Mesendoderm (in vitro differentiated cells): ENCODE measurements at regions not wholly inside any gene's neighbourhood (a gene's known extent, or its start where the extent isn't known, plus 50 kb on each side); places are given as distances from the start of the nearest gene placed in this dataset.

ENCODE experiments used
- DNase-seq: peaks from one replicate; pipeline ENCODE4 v3.0.0; 2013
- H2AK5ac ChIP-seq: 2 replicates; pipeline ENCODE4 v1.6.1; 2013; ENCODE audit warnings: low read length, inconsistent platforms
- H2BK120ac ChIP-seq: 2 replicates; pipeline ENCODE4 v1.6.1; 2013; ENCODE audit warnings: low read depth, mild to moderate bottlenecking, low read length, moderate library complexity, mixed read lengths
- H2BK15ac ChIP-seq: replicated peaks from 2 replicates; pipeline ENCODE4 v1.6.1; 2013; ENCODE audit warnings: low read depth, mild to moderate bottlenecking, moderate library complexity
- H2BK5ac ChIP-seq: 2 replicates; pipeline ENCODE4 v1.6.1; 2013; ENCODE audit warnings: low read length, inconsistent platforms
- H3K18ac ChIP-seq: 2 replicates; pipeline ENCODE4 v1.6.1; 2013; ENCODE audit warnings: mild to moderate bottlenecking, low read length, mixed read lengths
- H3K23ac ChIP-seq: one replicate; pipeline ENCODE4 v1.6.1; 2013; ENCODE audit warnings: low read length
- H3K27ac ChIP-seq: 2 replicates; pipeline ENCODE4 v1.5.1; 2013; ENCODE audit warnings: low read depth, mild to moderate bottlenecking, inconsistent platforms, low read length, moderate library complexity
- H3K27me3 ChIP-seq: 2 replicates; pipeline ENCODE4 v1.6.1; 2013; ENCODE audit warnings: low read length, control low read depth, mild to moderate bottlenecking, inconsistent platforms; ENCODE audit not compliant: insufficient read depth, poor library complexity
- H3K36me3 ChIP-seq: 2 replicates; pipeline ENCODE4 v1.6.1; 2013; ENCODE audit warnings: low read length, inconsistent platforms; ENCODE audit not compliant: control insufficient read depth, insufficient read depth
- H3K4ac ChIP-seq: one replicate; pipeline ENCODE4 v1.6.1; 2013; ENCODE audit warnings: low read depth, mild to moderate bottlenecking, low read length, moderate library complexity
- H3K4me1 ChIP-seq: 2 replicates; pipeline ENCODE4 v1.6.1; 2013; ENCODE audit warnings: low read depth, low read length, inconsistent platforms; ENCODE audit not compliant: control insufficient read depth
- H3K4me2 ChIP-seq: 2 replicates; pipeline ENCODE4 v1.6.1; 2013; ENCODE audit warnings: low read length
- H3K4me3 ChIP-seq: 2 replicates; pipeline ENCODE4 v1.5.1; 2013; ENCODE audit warnings: mild to moderate bottlenecking, low read length
- H3K56ac ChIP-seq: one replicate; pipeline ENCODE4 v1.6.1; 2013; ENCODE audit warnings: low read length
- H3K79me1 ChIP-seq: 2 replicates; pipeline ENCODE4 v1.6.1; 2013; ENCODE audit warnings: low read length, inconsistent platforms
- H3K79me2 ChIP-seq: 2 replicates; pipeline ENCODE4 v1.6.1; 2013; ENCODE audit warnings: mild to moderate bottlenecking, low read length; ENCODE audit not compliant: control insufficient read depth, insufficient read depth
- H3K9ac ChIP-seq: 2 replicates; pipeline ENCODE4 v1.6.1; 2013; ENCODE audit warnings: low read length, inconsistent platforms
- H4K5ac ChIP-seq: one replicate; pipeline ENCODE4 v1.6.1; 2013; ENCODE audit warnings: low read length
- H4K8ac ChIP-seq: one replicate; pipeline ENCODE4 v1.6.1; 2013; ENCODE audit warnings: low read depth, mild to moderate bottlenecking, control low read depth, low read length, moderate library complexity
- WGBS: extraction: QIAGEN DNeasy Blood & Tissue Kit; methylation state at CpG from one replicate; pipeline ENCODE4 v1.1.7; 2013; ENCODE audit warnings: low lambda C conversion rate, missing lambda C conversion rate; ENCODE audit not compliant: insufficient coverage; ENCODE audit errors: extremely low coverage; 5-methylcytosine and 5-hydroxymethylcytosine counted together

GRCh38 chr6:56005426-56005825 lies 130.0 kb upstream of the BMP5 start:
- H3K4me1 ChIP-seq, result no peaks in the 10 kb centered on the region
- H2BK15ac ChIP-seq, result no peak overlapping the region
- H3K79me2 ChIP-seq, result no peaks in the 10 kb centered on the region
- no CpG with 5 or more reads among the region's 1 CpG for WGBS
- H3K18ac ChIP-seq, result no peak overlapping the region
- no peak overlapping the region for H2AK5ac ChIP-seq
- no peak overlapping the region for H3K27ac ChIP-seq
- no peak overlapping the region for H3K9ac ChIP-seq
- H3K79me1 ChIP-seq, result no peaks in the 10 kb centered on the region
- no peak overlapping the region for H4K5ac ChIP-seq
- H2BK5ac ChIP-seq, result no peak overlapping the region
- H3K23ac ChIP-seq, result no peak overlapping the region
- H3K36me3 ChIP-seq, result no peaks in the 10 kb centered on the region
- no peak overlapping the region for H3K4me3 ChIP-seq
- no peak overlapping the region for H3K56ac ChIP-seq
- no peak overlapping the region for H4K8ac ChIP-seq
- H3K4ac ChIP-seq, result no peak overlapping the region
- H2BK120ac ChIP-seq, result no peak overlapping the region
- no peak overlapping the region for H3K4me2 ChIP-seq
- H3K27me3 ChIP-seq, result no peaks in the 10 kb centered on the region
- DNase-seq, result no peak

GRCh38 chr6:56004426-56004825 lies 129.0 kb upstream of the BMP5 start:
- no CpG with 5 or more reads among the region's 2 CpGs for WGBS

GRCh38 chr6:56003616-56004015 lies 128.2 kb upstream of the BMP5 start:
- H3K23ac ChIP-seq, result no peak overlapping the region
- H3K18ac ChIP-seq, result no peak overlapping the region
- H2BK5ac ChIP-seq, result no peak overlapping the region
- H3K36me3 ChIP-seq, result no peaks in the 10 kb centered on the region
- H3K79me1 ChIP-seq, result no peaks in the 10 kb centered on the region
- no peaks in the 10 kb centered on the region for H3K79me2 ChIP-seq
- no peaks in the 10 kb centered on the region for H3K4me1 ChIP-seq
- no peak for DNase-seq
- H3K4me2 ChIP-seq, result no peak overlapping the region
- no CpG with 5 or more reads among the region's 2 CpGs for WGBS
- no peak overlapping the region for H3K9ac ChIP-seq
- no peak overlapping the region for H2BK15ac ChIP-seq
- no peak overlapping the region for H3K27ac ChIP-seq
- no peak overlapping the region for H3K56ac ChIP-seq
- H2BK120ac ChIP-seq, result no peak overlapping the region
- H4K8ac ChIP-seq, result no peak overlapping the region
- H3K4ac ChIP-seq, result no peak overlapping the region
- no peak overlapping the region for H4K5ac ChIP-seq
- H2AK5ac ChIP-seq, result no peak overlapping the region
- no peaks in the 10 kb centered on the region for H3K27me3 ChIP-seq
- no peak overlapping the region for H3K4me3 ChIP-seq

More at GRCh38 chr6:56004426-56004825, 129.0 kb upstream of the BMP5 start:
- H3K56ac ChIP-seq, result no peak overlapping the region
- no peak overlapping the region for H3K27ac ChIP-seq
- H3K4me2 ChIP-seq, result no peak overlapping the region
- DNase-seq, result no peak
- H3K4ac ChIP-seq, result no peak overlapping the region
- no peak overlapping the region for H2BK120ac ChIP-seq
- H4K5ac ChIP-seq, result no peak overlapping the region
- no peak overlapping the region for H2BK15ac ChIP-seq
- no peak overlapping the region for H3K4me3 ChIP-seq
- H2AK5ac ChIP-seq, result no peak overlapping the region
- no peaks in the 10 kb centered on the region for H3K4me1 ChIP-seq
- H3K79me1 ChIP-seq, result no peaks in the 10 kb centered on the region
- H3K9ac ChIP-seq, result no peak overlapping the region
- no peak overlapping the region for H3K18ac ChIP-seq
- H3K27me3 ChIP-seq, result no peaks in the 10 kb centered on the region
- no peaks in the 10 kb centered on the region for H3K79me2 ChIP-seq
- H3K36me3 ChIP-seq, result no peaks in the 10 kb centered on the region
- no peak overlapping the region for H2BK5ac ChIP-seq
- H4K8ac ChIP-seq, result no peak overlapping the region
- no peak overlapping the region for H3K23ac ChIP-seq

- no CpG with 5 or more reads among the region's 5 CpGs for WGBS
Measured at GRCh38 chr6:56002336-56002735, 126.9 kb upstream of the BMP5 start.

GRCh38 chr6:55998576-55998975 lies 123.2 kb upstream of the BMP5 start:
- H3K36me3 ChIP-seq, result no peaks in the 10 kb centered on the region
- no peak overlapping the region for H2BK5ac ChIP-seq
- no peak overlapping the region for H3K23ac ChIP-seq
- H3K4me1 ChIP-seq, result no peaks in the 10 kb centered on the region
- H4K8ac ChIP-seq, result no peak overlapping the region
- H3K79me2 ChIP-seq, result no peaks in the 10 kb centered on the region
- no peaks in the 10 kb centered on the region for H3K79me1 ChIP-seq
- DNase-seq, result no peak
- H3K9ac ChIP-seq, result no peak overlapping the region
- no peak overlapping the region for H3K56ac ChIP-seq
- no peak overlapping the region for H3K18ac ChIP-seq
- H3K4me3 ChIP-seq, result no peak overlapping the region
- no peak overlapping the region for H2BK15ac ChIP-seq
- H3K4ac ChIP-seq, result no peak overlapping the region
- H3K27ac ChIP-seq, result no peak overlapping the region
- WGBS, result no CpG with 5 or more reads among the region's 2 CpGs
- H3K27me3 ChIP-seq, result no peaks in the 10 kb centered on the region
- no peak overlapping the region for H2AK5ac ChIP-seq
- H2BK120ac ChIP-seq, result no peak overlapping the region
- no peak overlapping the region for H4K5ac ChIP-seq
- no peak overlapping the region for H3K4me2 ChIP-seq

More at GRCh38 chr6:56002336-56002735, 126.9 kb upstream of the BMP5 start:
- Histone ChIP-seq H3K56ac (no peak overlapping the region), H3K9ac (no peak overlapping the region), H3K23ac (no peak overlapping the region), H2BK120ac (no peak overlapping the region), H3K27me3 (no peaks in the 10 kb centered on the region), H3K27ac (no peak overlapping the region), H4K8ac (no peak overlapping the region), H3K4me2 (no peak overlapping the region), H3K4ac (no peak overlapping the region), H3K4me1 (no peaks in the 10 kb centered on the region), H2AK5ac (no peak overlapping the region), H3K4me3 (no peak overlapping the region), H3K79me2 (no peaks in the 10 kb centered on the region), H2BK15ac (no peak overlapping the region), H4K5ac (no peak overlapping the region), H2BK5ac (no peak overlapping the region), H3K18ac (no peak overlapping the region), H3K79me1 (no peaks in the 10 kb centered on the region), H3K36me3 (no peaks in the 10 kb centered on the region)
- DNase-seq, result no peak

GRCh38 chr6:55997223-55997874 lies 122.0 kb upstream of the BMP5 start:
- Histone ChIP-seq H3K18ac (no peak overlapping the region), H3K27me3 (no peaks in the 10 kb centered on the region), H2BK120ac (no peak overlapping the region), H3K4ac (no peak overlapping the region), H2BK15ac (no peak overlapping the region), H3K4me2 (no peak overlapping the region), H3K27ac (no peak overlapping the region), H3K36me3 (no peaks in the 10 kb centered on the region), H3K79me1 (no peaks in the 10 kb centered on the region), H3K23ac (no peak overlapping the region), H3K4me3 (no peak overlapping the region), H3K79me2 (no peaks in the 10 kb centered on the region), H4K5ac (no peak overlapping the region), H2BK5ac (no peak overlapping the region), H2AK5ac (no peak overlapping the region), H3K9ac (no peak overlapping the region), H4K8ac (no peak overlapping the region), H3K4me1 (no peaks in the 10 kb centered on the region), H3K56ac (no peak overlapping the region)
- DNase-seq, result no peak
- no CpG with 5 or more reads among the region's 3 CpGs for WGBS
